Psoas muscle (tissue), 7 donors: ENCODE measurements at regions not wholly inside any gene's neighbourhood (a gene's known extent, or its start where the extent isn't known, plus 50 kb on each side); places are given as distances from the start of the nearest gene placed in this dataset.

Experiments used
- ATAC-seq, 4 donors: fragments of 200-7000 bp; cut with Tn5 transposase; one replicate each; pipeline ENCODE4 v1.9.1; 2020; ENCODE audit warnings: moderate library complexity in 3 of 4, mild to moderate bottlenecking in 2 of 4
- DNase-seq, 2 donors: peaks; one replicate each; pipeline ENCODE4 v3.0.0-alpha.2; 2020
- H3K27ac ChIP-seq: fragments of 200-600 bp; one replicate; pipeline ENCODE4 v1.8.0; 2022
- H3K27me3 ChIP-seq, 3 donors: fragments of 200-600 bp in 1 of 3; one replicate each; pipeline versions ENCODE4 v1.6.1 to v1.8.0; 2013 to 2022; ENCODE audit warnings: low read length in 2 of 3, mild to moderate bottlenecking in 2 of 3, moderate library complexity in 1 of 3; ENCODE audit not compliant: insufficient read depth in 3 of 3
- H3K36me3 ChIP-seq, 2 donors: fragments of 200-600 bp in 1 of 2; one replicate each; pipeline versions ENCODE4 v1.6.1 to v1.8.0; 2013 to 2022; ENCODE audit warnings: low read depth in 1 of 2, mild to moderate bottlenecking in 1 of 2, moderate library complexity in 1 of 2; ENCODE audit not compliant: insufficient read depth in 1 of 2
- H3K4me1 ChIP-seq: fragments of 200-600 bp; one replicate; pipeline ENCODE4 v1.8.0; 2022
- H3K4me3 ChIP-seq: fragments of 200-600 bp; one replicate; pipeline ENCODE4 v1.8.0; 2022; ENCODE audit warnings: mild to moderate bottlenecking
- H3K9me3 ChIP-seq: fragments of 200-600 bp; one replicate; pipeline ENCODE4 v1.8.0; 2022
- WGBS, 3 donors: extraction: QIAGEN DNeasy Blood & Tissue Kit; methylation state at CpG; one replicate each; pipeline versions ENCODE4 v1.1.6 to v1.1.7; 2013; 5-methylcytosine and 5-hydroxymethylcytosine counted together
- intact Hi-C, 2 donors: fragments of 100-400 bp; cut with DNase I; formaldehyde crosslinking; loops; one replicate each; pipeline versions ENCODE4 v1.11.0 to v1.14.2; 2022
- TF ChIP-seq, protein P1 (sequence below): fragments of 200-600 bp; IDR thresholded peaks from one replicate; pipeline ENCODE4 v1.8.0; 2022; ENCODE audit warnings: antibody characterized with exemption
- donor health status: healthy with polysubstance abuse.
- donor health status: DM: no; HTN: no; CAD: no; lungs with moderate emphysema.
- donor health status: Bipolar disorder and iron deficiency.
- donor health status: healthy.
- donor health status: DM: yes; HTN: yes; CAD: no.
- donor health status: DM: no; HTN: no; CAD: no.
- donor health status: DM: yes; HTN: yes; CAD: no.

DNA sequence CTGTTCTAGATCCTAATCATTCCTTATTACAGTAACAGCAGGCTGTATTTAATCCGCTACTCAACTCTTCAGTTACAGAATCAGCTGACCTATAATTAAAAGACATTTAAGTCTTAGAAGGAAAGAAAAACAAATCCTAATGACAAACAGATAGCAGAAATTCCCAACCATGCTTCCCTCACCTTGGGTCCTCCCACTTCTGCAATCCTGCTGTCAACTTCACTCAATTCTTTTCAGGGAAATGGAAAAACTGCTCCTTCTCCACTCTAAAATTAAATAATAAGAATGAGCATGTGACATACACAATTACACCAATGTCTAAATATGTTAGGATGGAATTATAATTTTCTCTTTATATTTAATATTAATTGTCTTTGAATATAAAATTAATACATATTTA, 182.6 kb upstream of the LYPLAL1 start:
- no peak overlapping the region for H3K27ac ChIP-seq
- TF ChIP-seq, protein P1, sequence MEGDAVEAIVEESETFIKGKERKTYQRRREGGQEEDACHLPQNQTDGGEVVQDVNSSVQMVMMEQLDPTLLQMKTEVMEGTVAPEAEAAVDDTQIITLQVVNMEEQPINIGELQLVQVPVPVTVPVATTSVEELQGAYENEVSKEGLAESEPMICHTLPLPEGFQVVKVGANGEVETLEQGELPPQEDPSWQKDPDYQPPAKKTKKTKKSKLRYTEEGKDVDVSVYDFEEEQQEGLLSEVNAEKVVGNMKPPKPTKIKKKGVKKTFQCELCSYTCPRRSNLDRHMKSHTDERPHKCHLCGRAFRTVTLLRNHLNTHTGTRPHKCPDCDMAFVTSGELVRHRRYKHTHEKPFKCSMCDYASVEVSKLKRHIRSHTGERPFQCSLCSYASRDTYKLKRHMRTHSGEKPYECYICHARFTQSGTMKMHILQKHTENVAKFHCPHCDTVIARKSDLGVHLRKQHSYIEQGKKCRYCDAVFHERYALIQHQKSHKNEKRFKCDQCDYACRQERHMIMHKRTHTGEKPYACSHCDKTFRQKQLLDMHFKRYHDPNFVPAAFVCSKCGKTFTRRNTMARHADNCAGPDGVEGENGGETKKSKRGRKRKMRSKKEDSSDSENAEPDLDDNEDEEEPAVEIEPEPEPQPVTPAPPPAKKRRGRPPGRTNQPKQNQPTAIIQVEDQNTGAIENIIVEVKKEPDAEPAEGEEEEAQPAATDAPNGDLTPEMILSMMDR: no peak

DNA sequence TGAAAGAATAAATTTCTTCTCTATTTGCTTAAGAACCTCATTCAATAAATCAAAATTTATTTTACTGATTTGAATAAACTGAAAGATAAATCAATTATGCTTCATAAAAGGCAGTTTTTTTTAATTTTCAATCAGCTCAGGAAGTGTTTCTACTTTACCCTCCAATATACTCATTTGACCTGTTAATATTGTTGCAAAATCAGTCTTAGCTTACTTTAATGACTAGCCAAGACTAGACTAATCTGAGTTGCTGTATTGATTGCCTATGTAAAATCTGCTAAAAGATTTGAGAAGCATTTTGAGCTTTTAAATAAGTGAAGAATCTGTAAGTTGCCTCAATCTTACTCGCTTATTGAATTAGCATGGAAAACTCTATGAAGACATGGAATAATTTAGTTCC, 179.1 kb upstream of the LYPLAL1 start:
- intact Hi-C loops: no loop called here
- Histone ChIP-seq H3K4me1 (no peaks in the 10 kb centered on the region), H3K4me3 (no peak overlapping the region), H3K9me3 (no peaks in the 10 kb centered on the region), H3K27ac (no peak overlapping the region), H3K36me3 (no peaks in the 10 kb centered on the region), H3K27me3 (no peaks in the 10 kb centered on the region)
- ATAC-seq: no peak
- TF ChIP-seq, protein P1: no peak
- DNase-seq: no peak
- 96 to 100% (median 99%) methylated on average over 1 of the region's 1 CpG for WGBS, 3 donors

More for the DNA sequence above, 182.6 kb upstream of the LYPLAL1 start:
- WGBS, 3 donors: 84 to 94% (median 90%) methylated on average over 1 of the region's 1 CpG
- H3K9me3 ChIP-seq: no peaks in the 10 kb centered on the region
- H3K27me3 ChIP-seq: no peaks in the 10 kb centered on the region
- no peaks in the 10 kb centered on the region for H3K4me1 ChIP-seq
- no peaks in the 10 kb centered on the region for H3K36me3 ChIP-seq
- ATAC-seq (no peak), DNase-seq (no peak)
- H3K4me3 ChIP-seq: no peak overlapping the region
- intact Hi-C loops: no loop called here

DNA sequence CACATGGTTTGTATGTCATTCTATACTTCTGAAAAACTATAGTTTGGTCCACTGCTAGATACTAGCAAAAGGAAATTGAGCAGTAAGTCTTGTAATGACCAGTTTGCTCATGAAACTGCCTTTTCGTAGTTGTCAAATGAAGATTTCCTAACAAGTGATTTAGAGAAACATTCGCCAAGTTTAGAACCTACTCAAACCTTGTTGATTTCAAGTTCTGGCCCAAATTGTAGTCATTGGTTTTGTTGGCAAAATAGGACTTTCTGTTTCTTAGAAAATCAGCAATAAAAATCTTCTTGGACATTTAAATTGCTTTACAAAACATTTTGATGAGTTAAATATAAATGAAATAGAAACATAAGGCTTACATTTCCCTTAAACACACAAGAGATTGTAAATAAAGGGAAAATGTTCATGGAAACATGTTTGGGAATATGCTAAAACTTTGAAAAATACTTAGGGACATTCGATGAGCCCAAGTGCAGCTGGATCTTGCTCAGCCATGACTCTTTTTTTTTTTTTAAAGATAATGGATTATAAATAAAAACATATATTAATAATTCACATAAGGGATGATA, 178.5 kb upstream of the LYPLAL1 start:
- ATAC-seq: no peak
- TF ChIP-seq, protein P1: no peak
- H3K9me3 ChIP-seq: no peaks in the 10 kb centered on the region
- intact Hi-C loops: no loop called here
- H3K4me3 ChIP-seq: no peak overlapping the region
- DNase-seq: no peak
- no peaks in the 10 kb centered on the region for H3K4me1 ChIP-seq
- no peaks in the 10 kb centered on the region for H3K27me3 ChIP-seq
- no peak overlapping the region for H3K27ac ChIP-seq
- WGBS, 3 donors: 72 to 82% (median 73%) methylated on average over 3 of the region's 3 CpGs
- no peaks in the 10 kb centered on the region for H3K36me3 ChIP-seq

DNA sequence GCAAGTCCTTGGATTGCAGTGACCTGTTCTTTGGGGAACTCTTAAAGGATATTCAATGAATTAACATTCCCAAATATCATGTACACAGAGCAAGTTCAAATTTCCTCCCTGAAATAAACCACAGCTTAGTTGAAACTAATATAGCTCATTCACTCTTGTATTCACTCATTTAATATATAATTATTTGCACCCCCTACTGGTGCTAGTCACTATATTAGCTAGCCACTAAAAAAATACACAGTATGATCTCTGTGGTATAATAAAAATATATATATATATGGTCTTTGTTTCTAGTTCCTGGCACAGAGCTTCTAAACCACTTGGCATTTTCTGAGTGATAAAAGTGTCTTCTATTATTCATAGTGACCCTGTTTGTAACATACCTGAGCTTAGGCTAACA, 177.3 kb upstream of the LYPLAL1 start:
- intact Hi-C loops: no loop called here
- no peak for ATAC-seq
- TF ChIP-seq, protein P1: no peak

DNA sequence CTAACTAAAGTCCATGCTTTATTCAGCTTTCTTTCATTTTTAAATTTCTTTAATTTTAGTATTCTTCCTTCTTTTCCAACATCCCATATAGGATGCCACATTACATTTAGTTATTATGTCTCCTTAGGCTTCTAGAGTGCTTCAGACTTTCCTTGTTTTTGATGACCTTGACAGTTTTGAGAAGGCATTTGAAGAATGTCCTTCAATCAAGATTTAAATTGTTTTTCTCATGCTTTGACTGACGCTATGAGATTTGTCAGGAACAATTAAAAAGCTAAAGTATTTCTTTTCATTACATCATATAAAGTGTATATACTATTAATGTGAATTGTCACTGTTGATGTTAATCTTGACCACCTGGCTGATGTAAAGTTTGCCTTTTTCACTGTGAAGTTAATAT, 173.7 kb upstream of the LYPLAL1 start:
- Histone ChIP-seq H3K27ac (no peak overlapping the region), H3K4me1 (no peaks in the 10 kb centered on the region), H3K27me3 (no peaks in the 10 kb centered on the region), H3K36me3 (no peaks in the 10 kb centered on the region), H3K4me3 (no peak overlapping the region), H3K9me3 (no peaks in the 10 kb centered on the region)
- ATAC-seq (no peak), DNase-seq (no peak)
- WGBS, 3 donors: 55 to 69% (median 64%) methylated on average over 1 of the region's 1 CpG
- intact Hi-C loops: no loop called here
- TF ChIP-seq, protein P1: no peak

More for the DNA sequence above, 177.3 kb upstream of the LYPLAL1 start:
- no peak for DNase-seq
- Histone ChIP-seq H3K4me1 (no peaks in the 10 kb centered on the region), H3K4me3 (no peak overlapping the region), H3K27ac (no peak overlapping the region), H3K36me3 (no peaks in the 10 kb centered on the region), H3K9me3 (no peaks in the 10 kb centered on the region), H3K27me3 (no peaks in the 10 kb centered on the region)
